ENCODE measurements at regions not wholly inside any gene's neighbourhood (a gene's known extent, or its start where the extent isn't known, plus 50 kb on each side); places are given as distances from the start of the nearest gene placed in this dataset.

DNA sequence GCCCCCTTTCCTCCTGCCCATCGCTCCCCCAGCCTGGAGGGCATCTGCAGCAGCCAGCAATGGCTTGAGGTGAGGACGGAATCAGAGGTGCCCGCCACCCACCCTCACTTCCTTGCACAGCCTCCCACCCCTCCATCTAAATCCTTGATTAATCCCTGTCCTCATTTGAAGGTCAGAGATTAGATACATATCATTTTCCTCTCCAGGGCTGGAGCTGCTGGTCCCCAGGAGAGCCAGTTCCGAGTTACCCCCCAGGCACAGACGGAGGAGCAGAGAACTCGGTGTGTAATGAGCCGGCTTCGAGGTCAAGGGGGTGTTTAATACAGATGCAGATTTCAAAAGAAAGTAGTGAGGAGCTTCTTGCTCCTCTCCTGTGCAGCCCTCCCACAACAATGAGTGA, 542.1 kb downstream of the MN1 start:
- TF ChIP-seq, protein P1, sequence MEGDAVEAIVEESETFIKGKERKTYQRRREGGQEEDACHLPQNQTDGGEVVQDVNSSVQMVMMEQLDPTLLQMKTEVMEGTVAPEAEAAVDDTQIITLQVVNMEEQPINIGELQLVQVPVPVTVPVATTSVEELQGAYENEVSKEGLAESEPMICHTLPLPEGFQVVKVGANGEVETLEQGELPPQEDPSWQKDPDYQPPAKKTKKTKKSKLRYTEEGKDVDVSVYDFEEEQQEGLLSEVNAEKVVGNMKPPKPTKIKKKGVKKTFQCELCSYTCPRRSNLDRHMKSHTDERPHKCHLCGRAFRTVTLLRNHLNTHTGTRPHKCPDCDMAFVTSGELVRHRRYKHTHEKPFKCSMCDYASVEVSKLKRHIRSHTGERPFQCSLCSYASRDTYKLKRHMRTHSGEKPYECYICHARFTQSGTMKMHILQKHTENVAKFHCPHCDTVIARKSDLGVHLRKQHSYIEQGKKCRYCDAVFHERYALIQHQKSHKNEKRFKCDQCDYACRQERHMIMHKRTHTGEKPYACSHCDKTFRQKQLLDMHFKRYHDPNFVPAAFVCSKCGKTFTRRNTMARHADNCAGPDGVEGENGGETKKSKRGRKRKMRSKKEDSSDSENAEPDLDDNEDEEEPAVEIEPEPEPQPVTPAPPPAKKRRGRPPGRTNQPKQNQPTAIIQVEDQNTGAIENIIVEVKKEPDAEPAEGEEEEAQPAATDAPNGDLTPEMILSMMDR (IDR thresholded peaks at IDR 0.05): no peak
- H3K27me3 ChIP-seq: no peaks in the 10 kb centered on the region
- no peaks in the 10 kb centered on the region for H3K9me3 ChIP-seq
- no peaks in the 10 kb centered on the region for H3K36me3 ChIP-seq
- no peaks in the 10 kb centered on the region for H3K4me1 ChIP-seq
- intact Hi-C loops (cut with DNase I): no loop called here
- H3K27ac ChIP-seq: no peak overlapping the region
- H3K4me3 ChIP-seq: no peak overlapping the region
- DNase-seq (no peak), ATAC-seq (no peak)

DNA sequence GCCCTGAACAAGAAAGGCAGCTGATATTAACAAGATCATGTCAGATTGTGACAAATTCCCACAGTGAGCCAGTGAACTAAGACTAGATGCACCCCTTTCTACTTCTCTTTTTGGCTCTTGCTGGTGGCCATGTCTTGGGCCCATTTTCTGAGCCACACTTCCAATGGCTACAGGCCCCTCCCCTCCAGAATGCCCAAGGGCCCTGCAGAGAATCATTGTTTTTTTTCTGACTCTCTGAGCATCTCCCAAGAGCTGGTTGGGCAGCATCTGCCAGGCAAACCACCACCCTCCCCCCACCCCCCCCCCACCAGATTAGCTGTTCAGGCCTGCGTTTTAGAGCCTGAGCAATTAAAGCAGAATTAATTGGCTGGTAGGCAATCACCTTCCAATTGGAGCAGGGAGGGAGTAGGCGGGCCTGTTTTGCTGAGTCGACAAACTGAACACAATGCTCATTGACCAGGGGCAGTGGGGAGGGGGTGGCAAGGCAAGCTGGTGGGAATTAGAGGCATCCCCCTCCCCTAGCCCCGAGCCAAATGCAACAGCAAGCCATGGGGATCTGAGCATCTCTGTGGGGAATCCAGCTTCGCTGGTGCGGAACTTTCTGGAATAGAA, 541.4 kb downstream of the MN1 start:
- TF ChIP-seq, protein P1 (IDR thresholded peaks at IDR 0.05): no peak
- intact Hi-C loops (cut with DNase I): no loop called here
- Histone ChIP-seq H3K4me3 (no peak overlapping the region), H3K9me3 (no peaks in the 10 kb centered on the region), H3K36me3 (no peaks in the 10 kb centered on the region), H3K27ac (no peak overlapping the region), H3K27me3 (no peaks in the 10 kb centered on the region), H3K4me1 (no peaks in the 10 kb centered on the region)
- ATAC-seq: no peak
- no peak for DNase-seq

DNA sequence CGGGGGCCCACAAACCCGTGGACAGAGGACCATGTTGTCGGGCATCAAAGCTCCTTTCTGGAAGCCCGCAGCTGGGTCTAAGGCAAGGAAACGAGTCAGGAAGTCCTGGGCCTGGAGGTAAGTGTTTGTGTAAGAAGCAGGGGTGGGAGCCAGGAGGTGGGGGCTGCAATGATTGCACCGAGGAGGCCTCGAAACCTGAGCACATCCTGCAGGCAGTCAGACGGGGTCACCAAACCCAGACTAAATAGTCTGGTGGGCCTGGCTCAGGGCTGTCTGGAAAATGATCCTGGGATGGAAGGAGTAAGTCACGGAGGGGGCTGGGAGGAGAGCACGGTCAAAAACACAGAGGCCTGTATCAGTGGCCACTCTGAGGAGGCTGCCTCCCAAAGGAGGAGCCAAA, 539.2 kb downstream of the MN1 start:
- Histone ChIP-seq H3K9me3 (no peaks in the 10 kb centered on the region), H3K4me1 (no peaks in the 10 kb centered on the region), H3K27ac (no peak overlapping the region), H3K27me3 (no peaks in the 10 kb centered on the region), H3K4me3 (no peak overlapping the region), H3K36me3 (no peaks in the 10 kb centered on the region)
- TF ChIP-seq, protein P1 (IDR thresholded peaks at IDR 0.05): no peak
- no peak for DNase-seq
- ATAC-seq: no peak
- intact Hi-C loops (cut with DNase I): no loop called here

DNA sequence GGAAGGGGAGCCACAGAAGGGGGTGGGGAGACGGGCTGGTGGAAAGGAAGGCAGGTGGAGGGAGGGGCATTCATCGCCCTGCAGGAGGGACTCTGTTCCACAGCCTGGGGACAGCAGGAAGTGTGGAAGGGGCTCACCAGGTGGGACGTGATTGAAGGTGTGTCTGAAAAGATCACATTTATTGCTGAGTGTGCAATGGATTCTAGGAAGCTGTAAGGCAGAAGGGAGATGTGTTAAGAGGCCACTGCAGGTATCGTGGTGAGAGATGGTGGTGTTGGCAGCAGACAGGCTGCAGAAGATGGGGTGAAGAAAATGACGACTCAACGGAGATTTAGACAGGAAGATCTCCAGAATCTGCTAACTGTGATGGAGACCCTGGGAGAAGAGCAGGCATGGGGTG, 537.4 kb downstream of the MN1 start:
- Histone ChIP-seq H3K27me3 (no peaks in the 10 kb centered on the region), H3K9me3 (no peaks in the 10 kb centered on the region), H3K4me3 (no peak overlapping the region), H3K36me3 (no peaks in the 10 kb centered on the region), H3K27ac (no peak overlapping the region), H3K4me1 (no peaks in the 10 kb centered on the region)
- intact Hi-C loops (cut with DNase I): no loop called here
- TF ChIP-seq, protein P1 (IDR thresholded peaks at IDR 0.05): no peak
- no peak for DNase-seq
- no peak for ATAC-seq

DNA sequence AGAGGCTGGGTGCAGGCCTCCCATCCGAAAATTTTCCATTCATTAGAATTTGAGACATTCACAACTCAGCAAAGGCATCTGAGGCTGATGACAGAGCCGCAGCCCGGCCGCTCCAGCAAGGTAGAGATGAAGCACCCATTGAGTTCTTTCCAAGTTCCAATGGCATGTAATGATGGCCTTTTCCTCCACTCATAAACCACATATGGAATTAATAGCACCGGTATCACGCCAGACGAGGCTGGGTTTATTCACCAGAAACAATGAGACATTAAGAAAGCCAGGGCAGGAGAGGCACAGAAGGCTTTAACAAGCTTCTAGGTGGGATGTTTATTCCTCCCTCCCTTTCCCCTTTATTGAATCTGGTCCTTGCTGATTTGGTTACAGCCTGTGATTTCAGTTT, 534.4 kb downstream of the MN1 start:
- TF ChIP-seq, protein P1 (IDR thresholded peaks at IDR 0.05): no peak
- no peak overlapping the region for H3K27ac ChIP-seq
- H3K4me3 ChIP-seq: no peak overlapping the region
- H3K9me3 ChIP-seq: no peaks in the 10 kb centered on the region
- ATAC-seq: no peak
- DNase-seq: no peak
- H3K4me1 ChIP-seq: no peaks in the 10 kb centered on the region
- H3K36me3 ChIP-seq: no peaks in the 10 kb centered on the region
- intact Hi-C loops (cut with DNase I): no loop called here
- peaks cover 12% of the 10 kb centered on the region for H3K27me3 ChIP-seq
